GM19238 (cell line): ENCODE measurements at regions not wholly inside any gene's neighbourhood (a gene's known extent, or its start where the extent isn't known, plus 50 kb on each side); places are given as distances from the start of the nearest gene placed in this dataset.

Experiments used
- DNase-seq: peaks from one replicate; pipeline ENCODE4 v3.0.0; 2011; ENCODE audit warnings: low spot score; ENCODE audit not compliant: insufficient read length

DNA sequence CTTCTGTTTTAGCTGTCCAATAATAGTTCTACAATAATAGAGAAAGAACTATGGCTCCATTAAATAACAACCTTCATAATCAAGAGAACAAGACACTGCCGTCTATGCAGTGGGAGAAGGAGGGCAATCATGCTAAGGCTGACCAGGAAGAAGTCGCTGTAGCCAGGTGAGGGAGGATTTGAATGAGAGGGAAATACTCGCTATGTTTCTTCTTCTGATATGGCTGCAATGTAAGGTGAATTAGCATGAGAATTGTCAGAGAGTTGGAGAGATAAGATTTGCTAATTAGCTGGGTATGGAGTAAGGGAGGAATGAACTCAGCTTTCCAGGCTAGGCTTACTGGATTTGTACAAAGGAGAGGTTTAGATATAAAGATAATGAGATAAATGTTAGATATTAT, 555.4 kb upstream of the ZNF385D start:
- DNase-seq, result no peak

DNA sequence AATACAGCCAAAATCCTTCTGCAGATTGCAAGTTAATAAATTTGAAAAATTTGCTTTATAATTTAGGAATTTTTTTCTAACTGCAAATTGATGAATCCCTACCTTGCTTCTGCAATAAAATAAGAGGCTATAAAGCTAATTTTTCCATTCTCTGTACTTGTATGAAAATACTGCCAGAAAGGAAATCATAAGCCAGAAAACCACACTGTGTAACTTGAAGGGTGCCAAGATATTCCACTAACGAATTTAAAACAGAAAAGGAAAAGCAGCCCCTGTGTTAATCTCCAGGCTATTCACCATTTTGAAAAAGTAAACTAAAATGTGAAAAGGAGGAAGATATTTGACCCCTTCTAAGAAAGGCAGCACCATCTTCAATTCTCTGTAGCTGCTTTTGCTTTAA, 557.9 kb upstream of the ZNF385D start:
- DNase-seq, result no peak

DNA sequence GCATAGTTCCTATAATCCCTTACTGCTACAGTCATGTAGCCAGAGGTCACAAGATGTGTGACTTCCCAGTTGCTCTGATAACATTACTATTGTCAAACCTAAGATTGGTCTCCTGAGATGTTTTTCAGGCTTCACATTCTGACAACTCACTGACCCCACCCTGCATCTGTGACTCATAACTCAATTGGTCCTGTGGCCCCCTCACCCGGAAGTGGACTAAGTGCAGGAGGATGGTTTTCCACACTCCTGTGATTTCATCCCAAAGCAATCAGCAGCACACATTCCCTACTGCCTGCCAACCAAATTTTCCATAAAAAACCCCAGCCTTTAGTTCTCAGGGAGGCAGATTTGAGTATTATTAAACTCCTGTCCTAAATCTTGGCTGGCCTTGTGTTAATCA, 564.9 kb upstream of the ZNF385D start:
- no peak for DNase-seq

DNA sequence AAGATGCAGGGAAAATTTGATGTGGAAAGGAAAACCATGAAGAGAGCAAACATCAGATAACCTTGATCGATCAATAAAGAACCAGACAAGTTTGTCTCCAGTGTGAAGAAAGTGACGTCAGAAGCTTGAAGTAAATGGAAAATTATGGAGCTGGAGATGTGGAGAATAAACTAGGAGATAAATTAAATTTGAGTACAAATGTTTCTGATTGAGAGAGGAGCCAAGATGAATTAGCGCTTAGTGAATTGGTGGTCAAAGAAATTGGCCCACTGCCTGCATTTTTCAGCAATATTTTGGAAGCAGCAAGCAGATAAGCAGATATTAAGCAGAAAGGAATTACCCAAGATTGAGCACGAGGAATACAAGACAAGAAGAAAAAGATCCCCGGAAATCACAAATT, 567.3 kb upstream of the ZNF385D start:
- no peak for DNase-seq

DNA sequence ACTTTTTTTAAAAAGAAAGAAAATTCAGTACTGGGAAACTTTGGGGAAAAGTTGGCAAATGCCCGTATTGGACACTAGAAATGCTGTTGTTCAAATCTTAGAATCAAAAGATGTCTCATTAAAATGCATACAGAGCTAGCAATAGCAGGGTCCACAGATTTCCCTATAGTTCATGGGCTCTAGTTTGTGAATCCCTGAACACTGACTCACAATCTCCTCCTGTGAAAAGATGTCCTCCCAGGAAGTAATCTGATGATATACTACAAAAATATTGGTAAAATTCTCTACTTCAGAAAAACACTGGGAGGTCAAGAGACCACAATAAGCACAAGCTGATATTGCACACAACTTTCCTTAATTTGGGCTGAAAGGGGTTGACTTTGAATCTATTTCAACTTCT, 568.4 kb upstream of the ZNF385D start:
- no peak for DNase-seq

DNA sequence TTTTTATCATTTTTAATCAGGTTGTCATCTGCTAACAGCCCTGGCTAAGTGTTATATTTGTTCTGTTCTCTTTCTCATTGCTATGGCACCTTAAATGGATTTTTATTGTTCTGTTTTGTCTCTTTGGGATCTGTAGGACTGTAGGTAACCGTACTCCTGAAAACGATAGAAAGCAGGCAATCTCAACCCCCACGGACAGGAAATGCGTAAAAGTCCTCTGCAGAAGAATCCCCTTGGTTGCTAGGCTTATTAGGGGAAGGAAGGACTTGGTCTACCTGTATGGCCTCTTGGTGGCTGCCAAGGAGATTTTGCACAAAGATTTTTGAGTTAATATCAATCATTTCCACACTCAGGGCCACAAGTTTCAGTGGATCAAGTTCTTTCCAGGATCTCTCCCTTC, 571.9 kb upstream of the ZNF385D start:
- no peak for DNase-seq

DNA sequence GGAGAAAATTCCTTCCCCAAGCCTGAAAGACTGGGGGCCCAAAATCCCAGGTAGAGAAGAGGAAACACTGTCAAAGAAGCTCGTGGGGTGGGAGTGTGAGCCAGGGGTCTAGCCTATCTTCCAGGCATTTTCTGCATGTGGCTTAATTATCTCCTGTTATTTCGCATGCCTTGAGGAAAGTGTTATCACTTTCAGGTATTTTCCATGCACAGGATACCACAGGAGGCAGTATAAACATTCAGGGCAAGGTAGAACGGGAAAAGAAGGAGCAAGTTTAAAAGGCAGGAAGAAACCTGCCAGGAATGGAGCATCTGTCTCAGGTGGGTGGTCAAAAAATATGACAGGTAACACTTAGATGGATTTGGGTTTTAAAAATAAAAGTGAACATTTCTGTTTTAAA, 575.3 kb upstream of the ZNF385D start:
- no peak for DNase-seq

DNA sequence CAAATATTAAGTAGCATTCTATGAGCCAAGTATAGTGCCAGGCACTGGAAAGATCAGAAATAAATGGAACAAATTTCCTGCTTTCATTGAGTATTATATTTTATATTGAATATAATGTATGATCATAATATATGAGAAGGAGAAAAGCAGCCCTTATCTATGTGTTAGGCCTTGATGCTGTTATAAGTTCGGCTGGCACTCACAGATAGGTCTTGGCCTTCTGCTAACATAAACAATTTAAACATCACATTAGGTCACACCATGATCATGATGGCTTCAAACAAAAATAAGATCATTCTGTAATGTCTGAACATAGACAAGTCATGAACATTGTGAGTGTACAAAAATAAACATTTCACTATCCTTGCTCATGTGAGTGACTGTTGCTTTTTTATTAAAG, 584.0 kb upstream of the ZNF385D start:
- no peak for DNase-seq

DNA sequence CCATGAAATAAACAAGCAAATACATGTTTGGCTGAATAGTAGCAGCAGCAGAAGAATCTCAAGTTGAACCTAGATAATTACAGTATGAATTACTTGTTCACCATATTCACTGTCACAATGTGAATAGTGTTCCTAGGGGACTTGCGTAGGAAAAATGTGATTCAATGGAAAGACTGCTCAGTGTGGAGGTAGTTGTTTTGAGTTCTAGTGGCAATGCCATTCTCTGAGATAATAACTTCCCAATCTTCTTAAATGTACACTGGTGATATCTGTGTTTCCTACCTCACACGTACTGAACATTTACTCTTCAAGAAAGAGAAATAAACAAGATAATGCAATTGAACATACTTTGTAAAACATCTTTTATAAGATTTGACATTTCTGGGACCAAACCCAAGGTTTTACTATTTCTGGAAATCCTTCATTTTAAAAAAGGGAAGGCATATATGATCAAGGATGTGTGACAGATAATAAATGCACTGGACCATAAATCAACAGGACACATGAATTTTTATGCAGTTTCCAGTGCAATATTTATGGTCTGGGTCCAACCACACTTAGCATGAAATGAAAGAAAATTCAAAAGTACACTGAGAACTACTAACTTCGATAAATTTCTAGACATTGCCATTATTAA, 598.3 kb upstream of the ZNF385D start:
- no peak for DNase-seq

DNA sequence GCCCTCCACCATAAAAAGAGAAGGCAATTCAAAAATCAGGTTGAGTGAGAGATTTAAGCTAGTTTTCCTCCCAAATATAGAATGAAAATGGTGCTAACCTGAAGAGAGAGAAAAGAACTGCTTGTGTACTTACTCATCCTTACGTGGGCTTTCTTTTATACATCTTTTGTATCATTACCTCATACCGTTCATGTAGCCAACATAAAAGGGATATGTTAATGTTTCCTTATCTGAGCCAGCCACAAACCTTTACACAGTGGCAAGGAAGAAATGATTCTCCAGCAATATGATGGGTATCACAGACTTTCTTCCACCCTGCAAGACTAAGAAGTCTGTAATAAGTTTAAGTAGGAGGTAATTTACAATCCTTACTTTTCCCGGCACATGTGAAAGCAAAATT, 600.8 kb upstream of the ZNF385D start:
- no peak for DNase-seq

DNA sequence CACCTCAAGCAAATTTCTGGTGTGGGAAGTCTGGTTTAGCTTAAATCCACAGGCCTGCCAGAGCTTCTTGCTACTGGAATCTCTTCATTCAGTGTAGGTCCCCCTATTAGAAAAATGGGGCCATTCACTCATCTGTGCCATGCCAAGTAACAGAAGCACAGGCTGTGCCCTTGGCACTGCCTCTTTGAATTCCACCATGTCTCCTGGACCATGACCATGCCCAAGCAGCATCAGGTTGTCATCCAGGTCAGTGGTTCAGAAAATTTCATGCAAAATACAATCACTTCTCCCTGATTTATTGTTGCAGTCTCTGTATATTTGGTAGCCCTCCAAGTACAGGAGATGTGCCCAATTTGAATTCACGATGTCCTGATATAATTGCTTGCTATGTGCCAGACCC, 602.1 kb upstream of the ZNF385D start:
- DNase-seq, result no peak

DNA sequence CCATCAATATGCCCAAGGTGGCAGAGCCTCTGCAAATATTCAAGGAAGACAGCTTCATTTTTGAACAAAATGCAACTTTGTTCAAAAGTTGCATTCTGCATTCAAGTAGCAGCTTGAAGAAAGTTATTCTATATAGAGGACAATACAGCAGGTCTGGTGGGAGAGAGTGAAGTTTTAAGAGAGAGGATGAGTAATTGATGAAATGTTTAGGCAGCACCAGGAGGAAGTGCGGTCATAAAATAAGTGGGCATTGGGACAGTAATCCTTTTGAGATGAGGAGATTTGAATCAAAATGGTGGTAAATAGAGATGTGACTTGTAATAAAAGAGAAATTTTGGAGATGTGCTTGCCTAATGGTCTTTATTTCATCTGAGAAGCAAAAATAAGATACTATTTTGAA, 607.3 kb upstream of the ZNF385D start:
- no peak for DNase-seq

DNA sequence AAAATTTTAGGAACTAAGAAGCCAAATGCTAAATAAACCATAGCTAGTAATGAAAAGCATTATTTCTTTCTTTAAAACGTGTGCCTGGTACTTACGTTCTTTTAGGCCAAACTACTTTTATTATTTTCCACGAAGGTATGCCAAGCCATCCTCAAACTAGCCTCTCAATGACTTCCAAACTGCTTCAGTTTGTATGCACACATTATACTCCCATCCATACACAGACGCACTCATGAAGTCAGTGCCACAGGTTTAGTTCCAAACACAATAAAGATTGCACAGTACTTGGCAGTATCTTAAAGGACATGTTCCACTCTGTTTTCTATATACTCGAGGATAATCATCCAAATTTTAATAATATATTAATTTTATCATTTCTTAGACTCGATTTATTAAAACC, 609.2 kb upstream of the ZNF385D start:
- DNase-seq, result no peak

DNA sequence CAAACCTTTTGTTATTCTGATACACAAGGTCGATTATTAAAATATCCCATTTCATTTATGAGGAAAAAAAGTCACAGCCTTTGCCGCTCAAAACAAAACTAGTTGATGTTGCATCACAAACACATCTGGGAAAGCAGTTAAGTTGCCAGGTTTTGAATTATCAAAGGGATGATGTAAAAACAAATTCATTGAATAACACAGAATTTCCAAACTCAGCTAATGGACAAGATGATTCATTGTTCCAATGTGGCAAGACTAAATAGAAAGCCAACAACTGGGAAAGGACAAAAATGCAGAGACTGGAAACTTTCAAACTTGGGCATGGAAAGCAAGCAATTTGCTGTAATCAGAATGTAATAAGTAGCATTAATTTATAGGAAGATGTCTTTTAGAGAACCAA, 610.0 kb upstream of the ZNF385D start:
- DNase-seq, result no peak

DNA sequence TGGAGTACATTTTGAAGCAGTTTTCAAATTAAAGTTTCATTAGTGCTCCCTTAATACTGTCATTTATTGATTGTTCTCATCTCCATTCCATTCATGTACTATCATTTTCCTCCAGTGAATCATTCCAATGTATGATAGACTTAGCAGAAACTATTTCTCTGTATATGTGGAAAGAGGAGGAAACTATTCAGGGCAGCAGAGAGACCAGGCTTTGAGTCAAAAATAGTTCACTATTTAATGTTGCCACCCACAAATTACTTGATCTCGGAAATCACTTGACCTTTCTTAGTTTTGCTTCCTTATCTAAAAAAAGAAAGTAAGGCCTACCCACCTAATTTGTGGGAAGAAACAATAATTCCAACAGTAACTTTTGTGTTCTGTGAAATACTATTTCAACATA, 610.5 kb upstream of the ZNF385D start:
- no peak for DNase-seq

DNA sequence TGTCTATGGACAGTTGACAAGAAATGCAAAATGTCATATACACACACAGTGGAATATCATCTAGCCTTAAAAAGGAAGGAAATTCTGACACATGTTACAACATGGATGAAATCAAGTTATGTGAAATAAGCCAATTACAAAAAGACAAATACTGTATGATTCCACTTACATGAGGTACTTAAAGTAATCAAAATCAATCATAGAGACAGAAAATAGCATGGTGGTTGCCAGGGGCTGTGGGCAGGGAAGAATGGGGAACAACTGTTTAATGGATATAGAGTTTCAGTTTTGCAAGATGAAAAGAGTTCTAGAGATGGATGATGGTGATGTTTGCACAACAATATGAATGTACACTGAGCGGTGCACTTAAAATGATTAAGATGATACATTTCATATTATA, 613.8 kb upstream of the ZNF385D start:
- DNase-seq, result no peak

DNA sequence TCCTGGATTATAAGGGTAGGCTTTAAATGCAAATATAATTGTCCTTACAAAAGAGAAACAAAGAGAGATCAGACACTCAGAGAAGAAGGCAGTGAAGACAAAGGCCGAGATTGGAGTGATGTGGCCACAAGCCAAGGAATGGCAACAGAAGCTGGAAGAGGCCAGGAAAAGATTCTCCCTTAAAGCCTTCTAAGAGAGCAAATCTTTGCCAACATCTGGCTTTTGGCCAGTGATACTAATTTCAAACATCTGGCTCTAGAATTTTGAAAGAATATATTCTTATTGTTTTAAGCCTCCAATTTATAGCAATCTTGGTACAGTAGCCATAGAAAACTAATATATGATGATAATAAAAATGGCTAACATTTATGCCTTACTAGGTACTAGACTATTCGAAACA, 615.8 kb upstream of the ZNF385D start:
- no peak for DNase-seq

DNA sequence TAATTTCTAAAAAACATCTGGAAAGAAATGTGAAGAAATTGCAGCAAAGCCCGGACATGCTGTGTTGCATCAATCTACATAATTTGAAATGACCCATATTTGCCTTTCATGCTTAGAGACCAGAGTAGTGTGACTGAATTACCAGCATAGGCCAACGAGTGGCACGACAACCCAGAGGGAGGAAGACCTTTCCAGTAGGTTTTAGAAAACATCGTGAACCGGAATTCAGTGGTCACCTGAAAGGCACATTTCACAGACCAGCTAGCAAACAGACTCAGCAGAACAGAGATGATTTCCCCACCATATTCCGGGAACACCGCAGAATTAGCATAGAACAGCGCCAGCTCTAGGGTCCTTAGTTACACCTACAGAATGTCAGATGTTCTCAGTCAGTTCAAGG, 620.0 kb upstream of the ZNF385D start:
- no peak for DNase-seq

DNA sequence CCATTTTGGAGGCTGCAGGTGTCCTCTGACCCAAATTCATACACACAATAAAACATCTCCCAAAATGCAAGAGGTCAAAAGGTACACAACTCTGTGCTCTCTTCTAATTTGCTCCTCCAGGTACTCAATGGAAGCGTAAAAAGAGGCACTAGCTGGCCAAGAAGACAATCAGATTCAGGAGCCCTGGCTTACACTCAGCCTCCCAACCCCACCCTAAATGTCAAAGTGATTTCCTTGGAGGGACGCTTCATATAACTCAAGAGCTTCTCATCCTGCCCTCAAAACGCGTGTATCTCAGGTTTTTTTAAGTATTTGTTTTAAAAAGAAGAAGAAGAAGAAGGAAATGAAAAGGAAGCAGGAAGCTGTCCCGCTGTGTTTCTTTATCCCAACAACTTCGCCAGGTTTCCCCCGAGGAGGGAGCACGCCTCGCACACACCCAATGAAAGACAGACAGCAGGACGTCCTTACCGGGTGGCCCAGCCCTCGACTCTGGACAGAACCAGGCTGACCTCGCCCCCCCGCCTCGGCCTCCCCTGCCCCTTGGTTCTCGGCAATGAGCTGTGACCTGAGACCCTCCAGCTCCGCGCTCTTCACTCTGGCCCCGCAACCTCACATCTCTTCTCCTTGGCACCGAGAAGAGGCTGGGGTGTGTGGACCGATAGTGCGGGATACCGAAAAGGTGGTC, 620.7 kb upstream of the ZNF385D start:
- no peak for DNase-seq

DNA sequence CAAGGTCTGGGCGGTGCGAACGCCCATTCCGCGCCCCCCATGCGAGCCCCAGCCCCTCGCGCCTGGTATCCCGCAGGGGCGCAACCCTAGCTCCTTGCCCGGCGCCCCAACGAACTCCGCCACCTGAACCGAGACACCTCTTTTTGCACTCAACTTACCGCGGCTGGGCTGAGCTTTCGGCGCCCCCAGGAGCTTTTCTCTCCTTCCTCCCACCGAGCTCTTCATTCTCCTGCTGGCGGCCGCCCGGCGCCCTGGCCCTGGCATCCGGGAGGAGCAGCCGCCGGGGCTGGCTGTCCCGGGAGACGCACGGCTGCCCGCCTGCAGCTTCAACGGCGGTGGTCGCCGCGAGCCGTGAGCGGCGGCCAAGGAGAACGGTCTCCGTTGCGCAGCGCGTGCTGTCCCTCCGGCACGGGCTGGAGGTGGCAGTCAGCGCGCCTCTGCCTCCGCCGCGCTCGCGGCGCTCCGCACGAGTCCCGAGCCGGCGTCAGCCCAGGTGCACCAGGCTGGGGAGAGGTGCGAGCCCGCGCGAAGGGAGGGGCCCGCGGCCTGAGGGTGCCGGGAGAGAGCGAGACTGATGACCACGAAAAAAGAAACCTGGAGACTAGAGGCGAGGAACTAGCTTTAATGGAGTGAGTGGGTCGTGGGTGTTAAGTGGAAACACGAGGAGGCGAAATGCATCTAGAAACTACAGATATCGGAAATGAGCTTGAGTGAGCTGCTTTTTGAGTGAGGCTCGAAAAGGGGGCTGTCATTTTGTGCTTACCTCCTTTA, 621.5 kb upstream of the ZNF385D start:
- no peak for DNase-seq

DNA sequence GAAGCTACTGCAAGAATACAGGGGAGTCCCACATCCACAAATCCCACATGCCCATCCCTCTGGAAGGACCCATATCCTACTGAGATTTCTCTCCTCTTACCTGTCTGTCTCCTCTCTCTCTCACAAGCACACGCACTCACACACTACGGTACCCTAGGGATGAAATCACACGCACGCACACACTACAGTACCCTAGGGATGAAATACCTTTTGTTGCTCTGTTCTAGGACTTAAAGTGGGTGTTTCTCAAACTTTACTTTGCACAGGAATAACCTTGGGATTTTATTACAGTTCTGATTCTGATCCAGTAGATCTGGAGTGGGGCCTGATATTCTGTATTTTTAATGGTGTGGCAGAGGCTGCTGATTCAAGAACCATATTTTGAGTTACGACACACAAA, 622.2 kb upstream of the ZNF385D start:
- no peak for DNase-seq

DNA sequence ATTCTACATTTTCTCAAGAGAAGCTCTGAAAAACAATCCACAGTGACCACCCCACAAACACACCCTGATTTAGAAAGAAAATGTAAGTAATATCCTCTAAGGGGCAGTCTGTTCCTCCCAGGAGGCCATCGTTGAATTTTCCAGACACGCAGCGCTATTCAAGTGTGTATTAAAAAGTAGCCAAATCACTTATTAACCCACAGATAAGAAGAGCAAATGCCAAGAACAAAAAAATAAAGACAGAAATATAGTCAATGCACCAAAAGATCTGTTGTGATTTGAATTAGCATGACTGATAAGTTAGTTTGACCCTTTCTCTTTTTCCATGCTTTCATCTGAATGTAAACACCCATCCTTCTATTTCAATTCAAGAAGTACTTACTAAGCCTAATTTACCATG, 622.8 kb upstream of the ZNF385D start:
- DNase-seq, result no peak

DNA sequence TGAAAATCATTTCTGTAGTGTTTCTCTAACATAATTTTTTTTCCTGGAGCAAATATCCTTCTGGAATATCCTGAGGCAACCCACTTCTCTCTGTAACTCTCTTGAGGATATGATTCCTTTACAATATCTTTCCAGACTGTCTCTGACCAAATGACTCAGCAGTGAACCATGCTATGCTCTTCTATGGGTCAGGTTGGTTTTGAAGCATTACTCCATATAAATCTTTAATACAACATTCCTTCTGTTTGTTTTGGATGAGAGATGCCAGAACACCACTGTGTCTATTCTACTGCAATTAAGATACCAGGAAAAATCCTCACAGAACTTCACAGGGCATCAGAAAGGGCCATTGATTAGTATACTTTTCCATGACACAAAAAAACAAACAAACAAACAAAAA, 626.4 kb upstream of the ZNF385D start:
- DNase-seq, result no peak
